OCI-LY7 (cell line): ENCODE measurements at regions not wholly inside any gene's neighbourhood (a gene's known extent, or its start where the extent isn't known, plus 50 kb on each side); places are given as distances from the start of the nearest gene placed in this dataset.

ENCODE experiments used
- EZH2phosphoT487 ChIP-seq: fragments of 200-600 bp; sonication (generic); IDR thresholded peaks from 2 replicates; pipeline ENCODE4 v1.6.1; 2018; ENCODE audit warnings: low read depth, borderline replicate concordance, mild to moderate bottlenecking, mixed run types, antibody characterized with exemption, low read length, moderate library complexity, mixed read lengths
- TF ChIP-seq, protein P1 (sequence below): fragments of 200-600 bp; sonication (generic); conservative IDR thresholded peaks from 2 replicates; pipeline ENCODE4 v1.5.1; 2014; ENCODE audit warnings: mild to moderate bottlenecking, antibody characterized with exemption, low read length, moderate library complexity, mixed read lengths

DNA sequence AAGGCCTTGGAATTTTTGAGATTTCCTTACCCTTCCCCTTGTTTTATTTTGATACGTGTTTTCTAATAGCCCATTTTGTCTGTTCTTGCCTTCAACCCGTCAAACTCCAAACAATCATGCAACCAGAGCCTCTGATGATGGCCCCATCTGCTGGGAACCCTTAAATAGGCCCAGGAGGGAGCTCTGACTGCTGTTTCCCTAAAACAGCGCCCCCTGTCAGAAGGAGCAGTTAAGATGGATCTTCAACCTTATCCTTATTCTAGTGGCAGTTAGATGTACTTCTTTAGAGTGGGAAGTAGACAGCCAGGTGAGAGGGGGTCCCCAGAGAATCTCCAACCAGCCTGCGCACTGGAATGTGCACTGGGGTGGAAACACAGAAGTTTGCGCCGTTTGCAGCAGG, 1031.0 kb upstream of the PCDH9 start:
- TF ChIP-seq, protein P1, sequence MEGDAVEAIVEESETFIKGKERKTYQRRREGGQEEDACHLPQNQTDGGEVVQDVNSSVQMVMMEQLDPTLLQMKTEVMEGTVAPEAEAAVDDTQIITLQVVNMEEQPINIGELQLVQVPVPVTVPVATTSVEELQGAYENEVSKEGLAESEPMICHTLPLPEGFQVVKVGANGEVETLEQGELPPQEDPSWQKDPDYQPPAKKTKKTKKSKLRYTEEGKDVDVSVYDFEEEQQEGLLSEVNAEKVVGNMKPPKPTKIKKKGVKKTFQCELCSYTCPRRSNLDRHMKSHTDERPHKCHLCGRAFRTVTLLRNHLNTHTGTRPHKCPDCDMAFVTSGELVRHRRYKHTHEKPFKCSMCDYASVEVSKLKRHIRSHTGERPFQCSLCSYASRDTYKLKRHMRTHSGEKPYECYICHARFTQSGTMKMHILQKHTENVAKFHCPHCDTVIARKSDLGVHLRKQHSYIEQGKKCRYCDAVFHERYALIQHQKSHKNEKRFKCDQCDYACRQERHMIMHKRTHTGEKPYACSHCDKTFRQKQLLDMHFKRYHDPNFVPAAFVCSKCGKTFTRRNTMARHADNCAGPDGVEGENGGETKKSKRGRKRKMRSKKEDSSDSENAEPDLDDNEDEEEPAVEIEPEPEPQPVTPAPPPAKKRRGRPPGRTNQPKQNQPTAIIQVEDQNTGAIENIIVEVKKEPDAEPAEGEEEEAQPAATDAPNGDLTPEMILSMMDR = peak; percentile 50
- no peak for TF ChIP-seq EZH2phosphoT487
